GM19452 (cell line): ENCODE measurements at regions not wholly inside any gene's neighbourhood (a gene's known extent, or its start where the extent isn't known, plus 50 kb on each side); places are given as distances from the start of the nearest gene placed in this dataset.
A peak's percentile ranks its signal among the peaks of the same experiment; 100 is the strongest.

ENCODE experiments used
- ATAC-seq: cut with Tn5 transposase; IDR thresholded peaks from one replicate; pipeline ENCODE4 v1.9.1; 2021; ENCODE audit not compliant: unreplicated experiment

DNA sequence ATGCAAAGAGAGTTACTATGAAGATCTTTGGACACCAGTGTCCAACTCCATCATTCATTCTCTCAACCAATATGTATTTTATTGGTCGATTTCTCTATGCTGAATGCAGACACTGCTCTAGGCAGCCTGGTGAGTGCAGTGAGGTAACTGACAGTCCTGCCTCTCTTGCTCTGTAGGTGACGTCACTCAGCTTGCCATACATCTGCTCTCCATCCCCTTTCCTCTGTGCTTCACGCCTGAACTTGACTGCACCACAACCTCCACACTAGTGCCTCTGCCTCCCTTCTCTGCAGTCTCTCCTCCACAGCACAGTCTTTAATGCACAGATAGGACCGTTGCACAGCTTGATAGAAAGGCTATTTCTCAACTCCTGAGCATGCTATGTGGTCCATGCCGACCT, 344.9 kb upstream of the NOCT start:
- ATAC-seq: no peak

DNA sequence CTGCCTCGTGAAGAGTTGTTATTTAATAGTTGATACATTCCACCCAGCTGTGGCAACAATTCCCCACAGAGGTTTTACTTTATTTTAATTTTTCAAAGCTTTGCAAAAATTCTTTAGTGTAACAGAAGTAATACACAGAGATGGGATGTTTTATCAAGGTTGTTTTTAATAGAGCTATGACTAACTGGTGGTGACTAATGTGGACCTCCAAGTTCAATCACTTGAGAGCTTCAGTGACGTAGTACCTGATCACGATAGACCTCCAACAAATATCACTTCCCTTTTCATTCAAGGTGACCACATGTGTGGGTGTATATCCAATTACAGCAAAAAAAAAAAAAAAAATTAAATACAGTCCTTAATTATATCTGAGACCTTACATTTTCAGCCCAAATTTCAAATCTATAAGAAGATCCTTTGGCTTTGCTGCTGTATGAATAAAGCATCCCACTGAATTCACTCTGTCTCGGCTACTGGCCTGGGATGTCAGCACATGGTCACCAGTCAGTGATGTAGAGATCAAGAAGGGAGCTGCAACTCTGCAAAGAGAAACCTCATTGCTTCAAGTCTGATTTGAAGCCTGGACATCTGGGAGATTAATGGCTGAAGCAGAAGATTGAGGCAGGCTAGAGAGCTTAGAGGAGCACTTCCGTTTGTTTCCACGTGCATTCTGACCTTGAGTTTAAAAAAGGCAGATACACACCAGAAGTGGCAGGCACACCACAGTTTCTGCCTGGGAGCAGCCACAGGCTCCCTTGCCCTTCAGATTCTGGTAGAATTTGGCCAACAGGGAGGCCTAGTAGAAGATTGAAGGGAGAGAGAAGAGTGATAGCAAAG, 345.9 kb upstream of the NOCT start:
- peak; percentile 50 for ATAC-seq

DNA sequence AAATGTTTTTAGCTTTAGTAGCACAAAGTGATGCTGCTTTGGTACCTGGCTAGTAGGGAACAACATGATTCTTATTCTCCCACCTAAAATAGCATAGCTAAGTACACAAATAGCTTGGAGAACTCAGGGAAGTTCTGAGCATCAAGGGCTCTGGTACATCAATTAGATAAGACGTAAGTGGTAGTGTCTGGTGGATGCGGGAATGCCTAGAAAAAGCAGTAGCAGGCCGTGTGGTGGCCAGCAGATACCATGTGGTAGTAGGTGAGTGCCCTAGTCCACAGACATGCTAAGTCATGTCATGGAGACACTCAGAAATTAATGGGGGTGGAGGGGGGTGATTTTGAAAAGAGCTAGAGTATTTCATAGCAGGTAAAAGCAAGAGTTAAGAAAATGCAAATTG, 347.3 kb upstream of the NOCT start:
- no peak for ATAC-seq

DNA sequence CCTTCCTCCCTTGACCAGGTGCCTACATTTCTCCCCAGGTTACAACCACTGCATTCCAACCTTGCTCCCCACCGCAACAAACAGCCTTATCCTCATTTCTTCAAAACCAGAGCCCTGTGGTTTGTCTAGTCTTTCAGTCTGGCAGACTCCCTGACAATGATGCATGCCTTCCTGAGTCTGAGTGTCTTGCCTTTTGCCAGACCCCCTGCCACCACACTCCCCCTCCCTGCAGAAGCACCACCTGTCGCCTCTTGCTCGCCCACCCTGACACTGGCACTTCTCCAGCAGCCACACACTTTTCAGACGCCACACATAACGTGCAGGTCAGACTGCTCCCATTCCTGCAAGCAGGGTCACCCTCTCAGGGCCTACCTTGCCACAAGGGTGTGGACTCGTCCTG, 349.2 kb upstream of the NOCT start:
- no peak for ATAC-seq

DNA sequence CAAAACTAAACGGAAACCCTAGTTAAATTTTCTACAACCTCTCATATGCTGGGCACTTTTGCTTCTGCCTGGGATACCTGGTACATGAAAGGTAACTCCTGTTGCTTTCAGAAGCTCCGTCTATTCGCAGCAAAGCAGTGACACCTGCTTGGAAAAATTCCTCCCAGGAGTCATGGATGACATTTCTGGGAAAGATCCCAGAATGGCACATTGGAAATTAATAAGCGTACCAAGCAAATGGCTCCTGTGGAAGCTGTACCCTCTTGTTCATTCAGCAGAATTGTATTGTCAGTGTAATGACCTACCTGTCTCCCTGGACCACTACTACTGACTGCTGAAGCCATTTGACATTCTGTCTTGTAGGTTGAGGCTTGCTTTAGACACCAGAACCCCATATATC, 349.7 kb upstream of the NOCT start:
- ATAC-seq: no peak

DNA sequence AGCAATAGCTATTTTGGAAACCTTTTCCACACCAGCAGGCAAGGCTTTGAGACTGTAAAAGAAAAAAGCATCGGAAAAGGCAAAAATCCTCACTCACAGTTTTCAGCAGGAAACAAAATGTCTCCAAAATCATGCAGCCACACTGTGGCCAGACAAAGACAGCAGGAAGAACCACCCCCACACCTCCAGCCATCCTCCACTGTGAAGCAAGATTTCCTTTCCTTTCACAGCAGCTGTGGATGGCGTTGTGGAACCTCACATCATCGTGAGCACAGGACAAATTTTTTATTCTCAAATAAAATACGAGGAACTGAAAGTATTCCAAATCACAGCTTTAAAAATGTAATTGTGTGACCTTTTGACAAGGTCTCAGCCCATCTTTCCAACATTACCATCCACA, 351.7 kb upstream of the NOCT start:
- no peak for ATAC-seq

DNA sequence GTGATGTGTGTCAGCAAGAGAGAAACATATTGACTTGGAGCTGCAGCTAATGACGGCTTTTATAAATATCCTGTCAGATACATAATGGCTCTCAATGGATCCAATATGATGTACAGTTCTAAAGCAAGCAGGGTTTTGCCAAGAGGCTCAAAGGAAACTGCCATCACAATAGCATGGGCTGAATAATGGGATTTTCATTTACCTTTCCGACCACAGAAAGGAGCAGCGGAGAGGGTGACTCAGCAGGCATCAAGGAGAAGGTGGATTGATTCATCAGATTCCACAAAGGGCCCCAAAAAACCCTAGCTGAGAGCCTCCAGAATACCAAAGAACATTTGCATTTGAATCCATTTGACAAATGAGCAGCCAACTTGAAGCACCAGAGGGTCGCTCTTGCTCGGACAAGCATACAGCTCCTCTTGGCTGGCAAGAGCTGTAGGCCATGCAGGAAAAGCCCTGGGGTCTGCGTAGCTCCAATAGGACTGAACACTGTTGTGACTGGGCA, 355.7 kb upstream of the NOCT start:
- no peak for ATAC-seq

DNA sequence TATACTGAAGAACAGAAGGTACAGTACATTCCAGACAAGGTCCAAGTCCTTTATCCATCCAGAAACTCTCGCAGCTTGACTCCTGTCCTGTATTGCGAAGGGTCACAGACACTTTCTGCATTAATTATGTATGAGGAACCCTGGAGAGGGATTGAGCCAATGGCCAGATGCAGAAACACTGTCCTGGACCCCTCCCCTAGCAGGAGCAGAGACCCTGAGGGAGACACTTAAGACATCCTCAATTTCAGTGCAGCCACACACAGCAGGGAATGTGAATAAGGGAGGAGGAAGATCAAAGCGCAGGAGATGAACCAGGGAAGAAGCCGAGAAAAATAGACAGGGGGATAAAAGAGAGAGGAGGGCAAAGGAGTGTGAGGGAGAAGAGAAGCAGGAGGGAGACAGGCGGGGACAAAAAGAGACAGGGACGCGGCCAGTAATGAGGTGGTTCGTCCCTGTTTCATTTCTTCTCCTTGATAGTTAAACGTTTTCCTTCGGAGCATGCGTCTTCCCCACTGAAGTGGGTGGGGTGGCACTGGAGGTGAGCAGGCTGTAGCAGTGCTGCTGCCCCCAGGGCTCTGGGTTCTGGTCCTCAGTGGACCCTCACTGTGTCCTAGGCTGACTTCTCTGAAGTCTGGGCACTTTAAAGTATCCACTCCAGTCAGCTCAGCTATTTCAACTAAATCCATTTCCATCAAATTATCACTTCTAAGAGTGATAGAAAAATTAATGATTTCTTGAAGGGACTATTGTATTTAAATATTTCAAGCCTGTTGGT, 356.4 kb upstream of the NOCT start:
- ATAC-seq: no peak

DNA sequence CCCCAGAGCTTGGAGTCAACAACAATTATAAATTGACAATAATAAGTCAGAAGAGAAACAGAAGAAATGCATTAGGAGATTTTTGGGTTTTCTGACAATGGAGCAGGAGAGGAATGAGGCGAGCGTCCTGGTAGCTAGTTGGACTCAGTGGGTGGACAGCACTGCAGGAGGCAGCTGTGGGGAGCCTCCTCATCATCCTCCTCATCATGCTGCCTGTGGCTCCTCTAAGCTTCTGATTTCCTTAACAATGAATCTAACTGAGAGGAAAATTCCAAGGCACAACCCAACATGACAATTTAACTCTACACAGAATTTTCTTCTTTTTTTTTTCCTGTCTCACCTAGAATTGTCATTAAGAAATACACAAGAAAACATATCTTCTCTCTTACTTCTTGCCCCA, 357.1 kb upstream of the NOCT start:
- ATAC-seq: no peak

DNA sequence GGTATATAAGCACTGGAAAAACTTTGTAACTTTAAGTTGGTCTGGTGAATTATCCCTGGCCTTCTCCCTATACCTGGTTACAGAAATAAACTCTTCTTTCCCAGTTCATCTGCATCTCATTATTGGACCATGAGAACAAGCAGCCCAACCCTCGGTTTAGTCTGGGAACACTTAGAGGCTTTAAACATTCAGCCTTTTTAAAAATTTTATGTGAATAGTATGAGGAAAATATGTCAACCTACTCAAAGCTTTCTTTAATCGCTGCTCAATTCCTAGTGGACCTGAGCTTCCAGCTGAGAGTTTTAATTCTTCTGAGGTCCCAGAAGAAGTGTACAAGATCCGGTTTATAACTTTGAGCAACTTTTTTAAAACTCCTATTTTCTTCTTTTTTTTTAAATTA, 358.6 kb upstream of the NOCT start:
- ATAC-seq: no peak

DNA sequence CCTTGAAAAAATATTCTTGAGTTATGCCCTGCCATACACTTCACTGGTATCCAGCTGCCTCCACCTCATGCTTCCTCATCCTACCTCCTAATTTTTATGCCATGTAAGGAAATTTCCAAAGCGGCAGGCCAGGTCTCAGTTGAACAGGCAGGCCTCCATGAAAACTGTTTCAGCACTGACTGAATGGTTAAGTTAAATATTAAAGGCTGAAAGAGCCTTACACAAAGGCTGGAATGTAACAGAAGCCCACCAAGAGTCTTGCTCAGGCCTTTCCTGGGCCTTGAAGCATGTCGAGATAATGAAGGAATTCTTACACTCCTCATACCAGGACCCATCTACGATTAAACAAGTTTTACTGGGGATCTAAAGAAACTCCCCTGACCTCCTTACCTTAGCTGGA, 359.6 kb upstream of the NOCT start:
- no peak for ATAC-seq

DNA sequence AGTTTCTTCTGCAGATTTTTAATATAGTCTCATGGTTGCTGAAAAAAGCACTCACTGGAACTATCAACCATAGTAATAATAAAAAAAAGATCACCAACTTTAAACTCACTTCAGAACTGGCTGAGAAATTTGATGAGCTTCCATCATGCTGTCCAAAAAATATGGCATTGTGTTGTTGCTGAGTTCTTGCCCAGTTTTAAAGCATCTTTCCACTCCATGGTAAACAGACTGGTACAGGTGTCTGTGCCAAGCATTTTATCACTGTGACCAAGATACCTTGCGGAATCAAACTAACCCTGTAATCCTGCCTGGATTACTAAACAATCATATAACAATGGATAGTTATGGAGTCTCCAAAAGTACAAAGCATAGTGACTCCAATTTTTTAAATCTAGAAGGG, 360.3 kb upstream of the NOCT start:
- no peak for ATAC-seq

DNA sequence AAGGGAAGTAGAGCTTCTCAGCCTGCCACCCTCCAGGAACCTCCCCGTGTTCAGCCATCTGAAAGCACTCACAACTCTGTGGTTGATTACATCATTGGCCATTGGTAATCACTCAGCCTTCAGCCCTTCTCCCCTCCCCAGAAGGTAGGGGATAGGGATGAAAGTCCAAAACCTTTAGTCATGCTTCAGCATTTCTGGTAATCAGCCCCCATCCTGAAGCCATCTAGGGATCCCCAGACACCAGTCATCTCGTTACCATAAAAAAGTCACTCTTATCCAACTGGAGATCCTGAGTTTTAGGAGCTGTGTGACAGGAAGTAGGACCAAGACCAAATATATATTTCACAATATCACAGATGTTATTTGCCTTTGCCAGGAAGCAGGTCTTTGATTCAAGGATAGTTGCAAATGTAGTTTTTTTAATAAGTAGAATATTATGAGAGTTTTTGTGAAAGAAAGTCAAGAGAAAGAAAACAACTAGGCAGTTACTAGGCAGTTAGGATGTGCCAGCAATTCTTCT, 364.6 kb upstream of the NOCT start:
- ATAC-seq: no peak

DNA sequence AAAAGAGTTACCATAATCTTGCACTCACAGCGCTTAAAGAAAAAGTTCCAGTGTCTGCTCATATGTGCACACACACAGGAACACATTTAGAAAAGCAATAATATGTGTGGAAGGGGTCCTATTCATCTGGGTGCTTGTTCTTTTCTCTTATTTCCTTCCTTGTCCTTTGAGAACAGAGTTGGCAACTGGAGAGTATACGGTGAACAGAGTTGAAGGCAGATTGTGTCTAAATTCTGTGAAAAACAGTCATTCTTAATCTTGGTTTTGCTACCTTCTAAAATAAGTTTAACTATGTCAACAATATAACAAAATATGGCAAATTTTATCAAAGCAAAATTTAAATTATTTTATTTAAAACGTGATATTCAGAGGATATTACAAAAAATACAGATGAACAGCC, 365.1 kb upstream of the NOCT start:
- no peak for ATAC-seq

DNA sequence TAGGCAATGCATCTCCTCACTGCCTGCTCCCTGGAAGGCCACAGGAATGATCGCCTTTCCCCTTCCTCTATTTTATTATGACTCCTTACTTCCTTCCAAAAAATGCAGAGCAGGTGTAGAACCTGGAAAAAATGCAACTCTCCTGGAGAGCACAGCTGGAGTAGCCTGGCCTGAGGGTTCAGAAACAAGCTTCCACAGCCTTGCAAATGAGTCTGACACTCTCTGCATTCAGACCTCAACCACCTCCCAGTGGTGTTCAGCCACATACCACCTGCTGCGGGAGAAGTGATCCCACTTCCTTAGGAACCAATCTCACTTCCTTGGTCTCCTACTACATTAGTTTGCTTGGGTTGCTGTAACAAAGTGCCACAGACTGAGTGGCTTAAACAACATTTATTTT, 368.1 kb upstream of the NOCT start:
- ATAC-seq: no peak

DNA sequence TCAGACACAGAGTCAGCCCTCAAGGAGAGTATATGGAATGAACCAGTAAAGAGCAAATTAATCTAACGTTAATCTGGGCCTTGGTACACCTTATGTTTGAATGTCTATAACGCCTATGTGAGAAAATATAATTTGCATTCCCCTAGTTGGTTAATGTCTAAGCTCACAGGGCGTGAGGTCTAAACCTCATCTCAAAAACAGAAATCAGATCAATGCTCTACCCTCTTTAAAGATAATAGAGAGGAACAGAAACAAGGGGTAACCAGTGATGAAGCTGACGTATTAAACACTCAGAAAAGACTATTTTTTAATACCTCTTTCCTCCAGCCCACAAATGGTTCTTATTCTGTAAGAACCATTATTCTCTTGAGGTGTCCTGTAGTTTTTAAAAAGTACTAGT, 369.2 kb upstream of the NOCT start:
- no peak for ATAC-seq

DNA sequence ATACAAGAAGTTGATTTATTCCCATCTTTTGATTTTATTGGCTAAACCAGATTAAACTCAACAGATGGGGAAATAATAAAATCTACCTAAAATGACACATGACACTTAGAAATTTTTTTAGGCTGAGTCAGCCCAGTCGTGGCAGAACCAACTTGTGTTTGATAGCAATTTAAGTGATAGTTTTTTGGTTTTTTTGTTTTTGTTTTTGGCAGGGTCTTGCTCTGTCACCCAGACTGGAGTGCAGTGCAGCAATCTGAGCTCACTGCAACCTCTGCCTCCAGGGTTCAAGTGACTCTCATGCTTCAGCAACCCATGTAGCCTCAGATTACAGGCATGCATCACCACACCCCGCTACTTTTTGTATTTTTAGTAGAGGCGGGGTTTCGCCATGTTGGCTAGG, 370.3 kb upstream of the NOCT start:
- no peak for ATAC-seq

DNA sequence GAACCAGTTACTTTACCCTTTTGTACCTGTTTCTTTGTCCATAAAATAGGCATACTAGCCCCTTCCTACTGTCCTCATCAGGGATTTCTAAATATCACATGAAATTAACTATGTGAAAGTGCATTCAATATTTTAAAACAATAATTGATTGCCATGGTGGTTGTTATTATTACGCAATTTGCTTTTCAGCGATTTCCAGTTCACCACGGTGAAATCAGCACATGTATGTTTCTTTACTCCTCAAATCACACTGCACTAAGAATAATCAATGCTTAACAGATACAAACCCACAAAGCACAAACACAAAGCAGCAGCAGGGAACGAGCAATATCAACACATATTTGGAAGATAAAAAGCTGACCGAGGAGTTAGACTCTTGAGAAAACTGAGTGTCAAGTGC, 371.3 kb upstream of the NOCT start:
- ATAC-seq: no peak

DNA sequence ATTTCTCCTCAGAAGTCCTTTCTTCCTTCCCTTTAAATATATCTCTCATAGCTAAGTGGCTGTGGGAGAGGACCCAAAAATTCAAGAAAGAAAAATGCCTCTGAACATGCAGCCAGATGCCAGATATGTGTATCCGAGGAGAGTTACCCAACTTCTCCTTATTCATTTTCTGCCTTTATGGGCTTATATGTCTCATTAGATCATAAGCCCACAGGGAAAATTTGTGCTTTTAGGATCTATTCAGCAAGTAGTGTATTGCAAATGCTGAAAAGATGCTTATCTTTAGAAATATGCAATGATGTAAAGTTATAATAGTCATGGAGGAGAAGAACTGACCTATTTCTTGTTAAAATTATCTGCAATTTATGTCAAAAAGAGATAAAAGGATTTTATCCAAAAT, 371.8 kb upstream of the NOCT start:
- no peak for ATAC-seq

DNA sequence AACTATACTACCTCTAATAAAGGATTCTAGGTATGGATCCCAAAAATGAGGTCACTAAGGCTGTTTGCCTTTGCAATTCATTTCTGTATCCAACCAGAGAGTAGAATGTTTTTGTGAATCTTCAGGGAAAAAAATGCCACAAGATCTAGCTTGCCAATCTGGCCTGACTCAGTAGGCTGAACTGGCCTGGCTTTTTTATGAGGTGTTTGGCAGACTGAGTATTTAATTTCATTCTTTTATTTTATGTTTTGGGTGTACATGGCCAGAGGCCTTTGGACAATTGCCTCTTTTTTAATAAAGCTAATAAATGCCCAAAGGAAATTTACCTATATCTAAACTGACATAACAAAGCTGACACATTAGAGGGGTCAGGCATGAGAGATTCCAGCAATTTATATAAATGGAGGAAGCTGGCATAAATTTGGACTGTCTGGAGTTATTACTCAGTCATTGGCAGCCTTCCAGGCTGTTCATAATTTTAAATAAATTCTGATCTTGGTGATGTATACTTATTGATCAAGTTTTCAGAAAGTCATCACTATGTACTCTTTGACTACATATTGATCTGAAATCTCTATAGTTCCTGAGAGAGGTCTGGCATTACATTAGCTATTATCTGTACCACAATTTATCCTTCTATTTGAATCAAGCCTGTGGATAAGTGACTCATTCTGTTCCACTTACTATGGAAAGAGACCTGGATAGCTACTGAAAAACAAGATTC, 376.4 kb upstream of the NOCT start:
- ATAC-seq: no peak

DNA sequence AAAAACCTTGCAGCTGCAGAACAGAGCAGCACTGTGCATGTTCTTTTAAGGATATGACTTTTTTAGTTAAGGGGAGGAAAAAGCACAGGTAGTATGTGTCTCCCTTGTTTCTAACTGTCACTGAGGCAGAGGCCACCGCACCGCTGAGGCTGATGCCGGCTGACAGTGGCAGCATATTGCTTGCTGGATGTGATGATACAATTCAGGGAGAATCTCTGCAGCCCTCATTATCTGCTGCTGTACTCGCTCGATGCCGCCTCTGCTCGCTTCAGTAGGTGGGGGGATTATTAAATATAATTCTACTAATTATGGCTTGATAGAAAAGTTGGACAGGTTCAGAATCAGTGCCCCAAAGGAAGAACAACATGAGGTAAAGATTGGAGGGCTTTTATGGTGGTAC, 378.8 kb upstream of the NOCT start:
- ATAC-seq: no peak

DNA sequence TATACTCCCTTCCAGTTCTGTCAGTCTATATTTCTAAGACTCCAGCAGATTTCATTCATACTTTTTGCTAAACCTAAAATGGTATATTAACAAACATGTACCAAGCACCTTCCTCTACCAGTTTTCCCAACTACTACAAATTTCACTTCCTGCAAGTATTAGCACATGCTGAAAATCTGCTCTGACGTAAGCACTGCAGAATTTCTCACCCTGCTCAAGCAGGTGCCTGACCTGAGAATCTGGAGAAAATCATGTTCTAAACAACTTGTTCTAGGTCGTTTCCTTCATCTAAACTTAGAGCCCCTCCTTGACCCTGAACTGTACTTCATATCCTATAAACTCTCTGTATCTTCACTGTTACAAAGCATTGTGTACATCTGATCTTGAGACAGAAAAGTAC, 380.7 kb upstream of the NOCT start:
- no peak for ATAC-seq
